ENCODE measurements at regions not wholly inside any gene's neighbourhood (a gene's known extent, or its start where the extent isn't known, plus 50 kb on each side); places are given as distances from the start of the nearest gene placed in this dataset.
"Not testable (repeated sequence)": the region's sequence is repeated elsewhere in the genome, so short reads cannot be mapped to it uniquely, and the experiment has no call there.

DNA sequence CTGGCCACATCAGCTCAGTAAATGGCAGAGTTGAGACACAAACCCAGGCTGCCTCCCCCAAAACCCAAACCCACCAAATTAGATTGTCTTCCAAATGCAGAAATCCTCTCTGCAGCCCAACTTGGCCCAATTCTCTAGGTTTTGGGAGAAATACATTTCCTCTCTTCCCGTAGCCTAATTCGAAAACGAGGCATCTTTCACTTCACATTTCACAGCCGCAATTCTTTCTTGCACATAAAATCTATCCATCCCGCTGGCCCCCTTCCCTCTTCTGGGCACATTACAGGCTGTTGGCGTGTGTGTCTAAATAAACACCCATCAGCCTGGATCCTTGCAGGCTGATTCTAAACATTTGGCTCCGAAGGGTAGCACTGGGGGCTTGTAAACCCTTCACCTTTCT lies 83.8 kb upstream of the VRK1 start:
- H3K79me2 ChIP-seq (ENCODE audit: insufficient read depth, low read length): no peaks in the 10 kb centered on the region
- no peaks in the 10 kb centered on the region for H3K9me2 ChIP-seq (replicated peaks; ENCODE audit: low read depth, low read length)
- no peaks in the 10 kb centered on the region for H3K36me3 ChIP-seq (ENCODE audit: insufficient read depth, low read length)
- H2AFZ ChIP-seq (ENCODE audit: low read length): no peak overlapping the region
- no peaks in the 10 kb centered on the region for H3F3A ChIP-seq (ENCODE audit: low read depth)
- no peak overlapping the region for H3K4me2 ChIP-seq (ENCODE audit: low read depth, low read length, poor library complexity, severe bottlenecking)
- H3K9ac ChIP-seq (ENCODE audit: low read depth, low read length, poor library complexity, severe bottlenecking): no peak overlapping the region
- H3K4me1 ChIP-seq (ENCODE audit: insufficient read depth, low read length, poor library complexity, severe bottlenecking): no peaks in the 10 kb centered on the region
- H3K4me3 ChIP-seq (ENCODE audit: low read length, poor library complexity, severe bottlenecking): no peak overlapping the region
- H4K20me1 ChIP-seq (ENCODE audit: insufficient read depth, low read length, poor library complexity, severe bottlenecking): no peaks in the 10 kb centered on the region
- TF ChIP-seq CTCF (conservative IDR thresholded peaks at IDR 0.05; ENCODE audit: low read length): no peak
- no peak for TF ChIP-seq EZH2phosphoT487 (IDR thresholded peaks at IDR 0.05; ENCODE audit: borderline replicate concordance)
- no peaks in the 10 kb centered on the region for H3K27me3 ChIP-seq (ENCODE audit: insufficient read depth, low read length, poor library complexity, severe bottlenecking)
- no peaks in the 10 kb centered on the region for H3K9me3 ChIP-seq (ENCODE audit: insufficient read depth, low read depth, low read length)

DNA sequence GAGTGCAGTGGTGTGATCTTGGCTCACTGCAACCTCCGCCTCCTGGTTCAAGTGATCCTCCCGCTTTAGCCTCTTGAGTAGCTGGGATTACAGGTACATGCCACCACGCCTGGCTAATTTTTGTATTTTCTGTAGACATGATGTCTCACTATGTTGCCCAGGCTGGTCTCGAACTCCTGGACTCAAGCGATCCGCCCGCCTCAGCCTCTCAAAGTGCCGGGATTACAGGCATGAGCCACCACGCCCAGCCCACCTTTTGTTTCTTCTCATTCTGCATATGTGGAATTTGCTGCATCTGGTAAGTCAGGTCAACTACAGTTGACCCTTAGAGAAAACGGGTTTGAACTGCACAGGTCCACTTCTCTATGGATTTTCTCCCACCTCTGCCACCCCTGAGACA lies 82.6 kb upstream of the VRK1 start:
- not testable (repeated sequence) for H3K9me3 ChIP-seq (ENCODE audit: insufficient read depth, low read depth, low read length); H3K9me2 ChIP-seq (replicated peaks; ENCODE audit: low read depth, low read length); H3K4me1 ChIP-seq (ENCODE audit: insufficient read depth, low read length, poor library complexity, severe bottlenecking); H3K9ac ChIP-seq (ENCODE audit: low read depth, low read length, poor library complexity, severe bottlenecking); H3K4me3 ChIP-seq (ENCODE audit: low read length, poor library complexity, severe bottlenecking); H3K27me3 ChIP-seq (ENCODE audit: insufficient read depth, low read length, poor library complexity, severe bottlenecking); H2AFZ ChIP-seq (ENCODE audit: low read length); H3K36me3 ChIP-seq (ENCODE audit: insufficient read depth, low read length); H3F3A ChIP-seq (ENCODE audit: low read depth); H4K20me1 ChIP-seq (ENCODE audit: insufficient read depth, low read length, poor library complexity, severe bottlenecking); H3K79me2 ChIP-seq (ENCODE audit: insufficient read depth, low read length); H3K4me2 ChIP-seq (ENCODE audit: low read depth, low read length, poor library complexity, severe bottlenecking)

- H3K4me1 ChIP-seq (ENCODE audit: insufficient read depth, low read length, poor library complexity, severe bottlenecking): no peaks in the 10 kb centered on the region
- no peak overlapping the region for H3K4me3 ChIP-seq (ENCODE audit: low read length, poor library complexity, severe bottlenecking)
- no peak overlapping the region for H3K4me2 ChIP-seq (ENCODE audit: low read depth, low read length, poor library complexity, severe bottlenecking)
- no peaks in the 10 kb centered on the region for H3K79me2 ChIP-seq (ENCODE audit: insufficient read depth, low read length)
- H3K27me3 ChIP-seq (ENCODE audit: insufficient read depth, low read length, poor library complexity, severe bottlenecking): no peaks in the 10 kb centered on the region
- TF ChIP-seq CTCF (conservative IDR thresholded peaks at IDR 0.05; ENCODE audit: low read length) (no peak), EZH2phosphoT487 (IDR thresholded peaks at IDR 0.05; ENCODE audit: borderline replicate concordance) (no peak)
- no peaks in the 10 kb centered on the region for H3K9me2 ChIP-seq (replicated peaks; ENCODE audit: low read depth, low read length)
- H3K9ac ChIP-seq (ENCODE audit: low read depth, low read length, poor library complexity, severe bottlenecking): no peak overlapping the region
- no peaks in the 10 kb centered on the region for H4K20me1 ChIP-seq (ENCODE audit: insufficient read depth, low read length, poor library complexity, severe bottlenecking)
- no peaks in the 10 kb centered on the region for H3K36me3 ChIP-seq (ENCODE audit: insufficient read depth, low read length)
- H2AFZ ChIP-seq (ENCODE audit: low read length): no peak overlapping the region
- no peaks in the 10 kb centered on the region for H3K9me3 ChIP-seq (ENCODE audit: insufficient read depth, low read depth, low read length)
- H3F3A ChIP-seq (ENCODE audit: low read depth): no peaks in the 10 kb centered on the region
These were observed 80.1 kb upstream of the VRK1 start for GRCh38 chr14:96717116-96717515.

DNA sequence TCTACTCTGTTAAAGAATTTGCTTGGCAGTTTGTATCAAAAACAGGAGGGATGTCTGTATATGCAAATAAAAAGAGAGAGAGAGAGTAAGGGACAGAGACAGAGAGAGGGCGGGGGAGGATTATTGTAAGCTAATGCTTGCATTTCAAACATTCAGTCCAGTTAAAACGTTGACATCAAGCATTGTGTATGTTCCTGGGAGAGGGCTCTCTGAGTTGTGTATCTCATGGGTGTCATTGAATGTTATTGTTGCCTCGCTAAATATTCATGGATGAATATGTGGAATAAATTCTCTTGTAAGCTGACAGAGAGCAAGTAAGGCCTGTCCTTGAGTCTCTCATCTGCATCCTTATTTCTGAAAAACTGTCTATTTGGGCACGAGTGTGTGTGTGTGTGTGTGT lies 78.8 kb upstream of the VRK1 start:
- H3K9ac ChIP-seq (ENCODE audit: low read depth, low read length, poor library complexity, severe bottlenecking): no peak overlapping the region
- no peak overlapping the region for H2AFZ ChIP-seq (ENCODE audit: low read length)
- H3K4me1 ChIP-seq (ENCODE audit: insufficient read depth, low read length, poor library complexity, severe bottlenecking): no peaks in the 10 kb centered on the region
- no peaks in the 10 kb centered on the region for H3K79me2 ChIP-seq (ENCODE audit: insufficient read depth, low read length)
- no peaks in the 10 kb centered on the region for H3K9me2 ChIP-seq (replicated peaks; ENCODE audit: low read depth, low read length)
- no peaks in the 10 kb centered on the region for H3K9me3 ChIP-seq (ENCODE audit: insufficient read depth, low read depth, low read length)
- no peaks in the 10 kb centered on the region for H4K20me1 ChIP-seq (ENCODE audit: insufficient read depth, low read length, poor library complexity, severe bottlenecking)
- no peaks in the 10 kb centered on the region for H3K27me3 ChIP-seq (ENCODE audit: insufficient read depth, low read length, poor library complexity, severe bottlenecking)
- H3K4me2 ChIP-seq (ENCODE audit: low read depth, low read length, poor library complexity, severe bottlenecking): no peak overlapping the region
- H3K4me3 ChIP-seq (ENCODE audit: low read length, poor library complexity, severe bottlenecking): no peak overlapping the region
- TF ChIP-seq CTCF (conservative IDR thresholded peaks at IDR 0.05; ENCODE audit: low read length): no peak
- no peak for TF ChIP-seq EZH2phosphoT487 (IDR thresholded peaks at IDR 0.05; ENCODE audit: borderline replicate concordance)
- H3F3A ChIP-seq (ENCODE audit: low read depth): no peaks in the 10 kb centered on the region
- H3K36me3 ChIP-seq (ENCODE audit: insufficient read depth, low read length): no peaks in the 10 kb centered on the region

DNA sequence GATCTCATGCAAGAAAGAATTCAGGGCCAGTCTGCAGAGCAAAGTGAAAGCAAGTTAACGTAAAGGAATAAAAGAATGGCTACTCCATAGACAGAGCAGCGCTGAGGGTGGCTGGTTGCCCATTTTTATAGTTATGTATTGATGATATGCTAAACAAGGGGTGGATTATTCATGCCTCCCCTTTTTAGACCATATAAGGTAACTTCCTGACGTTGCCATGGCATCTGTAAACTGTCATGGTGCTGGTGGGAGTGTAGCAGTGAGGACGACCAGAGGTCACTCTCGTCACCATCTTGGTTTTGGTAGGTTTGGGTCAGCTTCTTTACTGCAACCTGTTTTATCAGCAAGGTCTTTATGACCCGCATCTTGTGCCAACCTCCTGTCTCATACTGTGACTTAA lies 76.5 kb upstream of the VRK1 start:
- not testable (repeated sequence) for H3K4me2 ChIP-seq (ENCODE audit: low read depth, low read length, poor library complexity, severe bottlenecking); H3K79me2 ChIP-seq (ENCODE audit: insufficient read depth, low read length); H4K20me1 ChIP-seq (ENCODE audit: insufficient read depth, low read length, poor library complexity, severe bottlenecking); H3K27me3 ChIP-seq (ENCODE audit: insufficient read depth, low read length, poor library complexity, severe bottlenecking); H3K4me3 ChIP-seq (ENCODE audit: low read length, poor library complexity, severe bottlenecking); H3K9me2 ChIP-seq (replicated peaks; ENCODE audit: low read depth, low read length); H3F3A ChIP-seq (ENCODE audit: low read depth); H3K9me3 ChIP-seq (ENCODE audit: insufficient read depth, low read depth, low read length); H2AFZ ChIP-seq (ENCODE audit: low read length); H3K9ac ChIP-seq (ENCODE audit: low read depth, low read length, poor library complexity, severe bottlenecking); H3K36me3 ChIP-seq (ENCODE audit: insufficient read depth, low read length); H3K4me1 ChIP-seq (ENCODE audit: insufficient read depth, low read length, poor library complexity, severe bottlenecking)
